AML-193 (cell line): ENCODE measurements at regions not wholly inside any gene's neighbourhood (a gene's known extent, or its start where the extent isn't known, plus 50 kb on each side); places are given as distances from the start of the nearest gene placed in this dataset.

Experiments
- DNase-seq, 2 experiments: peaks; one replicate each; lab custom pipeline; 2025; lab: John Stamatoyannopoulos, UW

GRCh38 chr7:85890244-85890811, 703.5 kb upstream of the SEMA3D start:
- DNase-seq: peak; percentile 41 to 45

GRCh38 chr7:85887133-85887532, 700.3 kb upstream of the SEMA3D start:
- DNase-seq: no peak

- DNase-seq: no peak
These were observed 695.5 kb upstream of the SEMA3D start for GRCh38 chr7:85882335-85882734.

GRCh38 chr7:85875398-85875797, 688.5 kb upstream of the SEMA3D start:
- DNase-seq: no peak

- DNase-seq: no peak
These were observed 679.7 kb upstream of the SEMA3D start for GRCh38 chr7:85866540-85866939.

- DNase-seq: peak; percentile 27 to 58
These were observed 664.8 kb upstream of the SEMA3D start for GRCh38 chr7:85851571-85852193.

GRCh38 chr7:85850381-85850780, 663.5 kb upstream of the SEMA3D start:
- no peak for DNase-seq

- no peak for DNase-seq
These were observed 653.7 kb upstream of the SEMA3D start for GRCh38 chr7:85840554-85840953.

GRCh38 chr7:85833066-85833465, 646.2 kb upstream of the SEMA3D start:
- DNase-seq: no peak

- DNase-seq: no peak
These were observed 644.1 kb upstream of the SEMA3D start for GRCh38 chr7:85830982-85831381.

GRCh38 chr7:85829817-85830432, 643.1 kb upstream of the SEMA3D start:
- peak in 1 of 2 experiments; percentile 30 for DNase-seq

- DNase-seq: no peak
These were observed 642.3 kb upstream of the SEMA3D start for GRCh38 chr7:85829176-85829575.

- no peak for DNase-seq
These were observed 641.8 kb upstream of the SEMA3D start for GRCh38 chr7:85828614-85829013.

- DNase-seq: no peak
These were observed 636.7 kb upstream of the SEMA3D start for GRCh38 chr7:85823396-85824080.

GRCh38 chr7:85821926-85822325, 635.1 kb upstream of the SEMA3D start:
- DNase-seq: no peak

- DNase-seq: no peak
These were observed 634.0 kb upstream of the SEMA3D start for GRCh38 chr7:85820702-85821443.

- DNase-seq: no peak
These were observed 628.7 kb upstream of the SEMA3D start for GRCh38 chr7:85815526-85815925.

GRCh38 chr7:85806321-85806720, 619.5 kb upstream of the SEMA3D start:
- no peak for DNase-seq

GRCh38 chr7:85805656-85806055, 618.8 kb upstream of the SEMA3D start:
- no peak for DNase-seq

- DNase-seq: no peak
These were observed 618.4 kb upstream of the SEMA3D start for GRCh38 chr7:85805249-85805648.

GRCh38 chr7:85802211-85802610, 615.4 kb upstream of the SEMA3D start:
- no peak for DNase-seq

GRCh38 chr7:85796956-85797355, 610.1 kb upstream of the SEMA3D start:
- no peak for DNase-seq
